GM18517 (cell line): ENCODE measurements at regions not wholly inside any gene's neighbourhood (a gene's known extent, or its start where the extent isn't known, plus 50 kb on each side); places are given as distances from the start of the nearest gene placed in this dataset.

Experiments
- ATAC-seq: cut with Tn5 transposase; IDR thresholded peaks from one replicate; pipeline ENCODE4 v1.9.1; 2021; ENCODE audit warnings: mild to moderate bottlenecking, moderate library complexity; ENCODE audit not compliant: unreplicated experiment

GRCh38 chr6:23340271-23340670 lies 770.9 kb downstream of the HDGFL1 start:
- ATAC-seq: no peak

DNA sequence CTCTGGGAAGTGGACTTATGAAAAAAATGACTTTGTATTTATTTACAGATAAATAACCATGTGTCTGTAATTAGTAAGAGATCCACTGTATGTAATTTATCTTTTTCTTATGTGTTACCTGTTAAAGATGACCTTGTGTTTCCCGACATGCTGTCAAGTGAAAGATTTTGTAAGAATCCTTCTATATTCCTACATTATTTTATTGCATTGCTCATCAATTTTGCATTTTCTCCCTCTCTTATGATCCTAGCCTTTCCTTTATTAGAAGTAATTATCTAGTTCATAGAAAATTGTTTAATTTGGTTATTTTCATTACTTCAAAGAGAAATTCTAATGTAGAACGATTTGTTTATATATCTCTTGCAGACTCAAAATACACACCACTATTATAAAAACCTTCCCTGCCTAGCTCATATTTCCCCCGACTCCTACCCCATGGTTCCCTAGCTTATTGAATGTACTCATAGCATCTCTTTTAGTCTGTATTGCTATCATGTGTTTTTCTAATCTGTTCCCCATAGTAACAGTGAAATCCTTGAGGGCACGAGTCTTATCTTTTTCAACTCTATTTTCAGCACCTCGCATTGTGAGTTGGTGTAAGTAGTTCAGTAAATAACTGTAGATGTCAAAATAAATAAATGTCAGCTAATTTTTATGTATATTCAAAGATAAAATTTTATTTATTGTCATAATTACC lies 774.4 kb downstream of the HDGFL1 start:
- ATAC-seq: no peak

DNA sequence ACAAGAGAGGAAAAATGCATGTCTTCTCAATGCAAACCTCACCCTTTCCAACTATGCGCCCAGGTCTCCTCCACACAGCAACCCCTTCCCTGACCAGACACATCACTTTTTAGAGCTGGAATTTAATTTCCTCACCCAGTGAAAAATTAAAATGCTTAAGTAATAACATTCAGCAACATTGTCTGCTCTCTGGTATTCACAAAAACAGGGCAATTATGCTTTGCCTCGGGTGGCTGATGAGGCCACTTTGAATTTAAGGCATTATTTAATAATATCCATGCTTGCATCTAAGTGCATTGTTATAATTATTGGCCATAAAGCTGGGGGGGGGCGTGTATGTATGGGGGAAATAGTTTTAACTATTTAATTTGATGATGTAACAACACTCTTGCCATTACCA lies 777.8 kb upstream of the NRSN1 start:
- no peak for ATAC-seq

- no peak for ATAC-seq
Measured at GRCh38 chr6:23349521-23350147, 776.4 kb upstream of the NRSN1 start.

DNA sequence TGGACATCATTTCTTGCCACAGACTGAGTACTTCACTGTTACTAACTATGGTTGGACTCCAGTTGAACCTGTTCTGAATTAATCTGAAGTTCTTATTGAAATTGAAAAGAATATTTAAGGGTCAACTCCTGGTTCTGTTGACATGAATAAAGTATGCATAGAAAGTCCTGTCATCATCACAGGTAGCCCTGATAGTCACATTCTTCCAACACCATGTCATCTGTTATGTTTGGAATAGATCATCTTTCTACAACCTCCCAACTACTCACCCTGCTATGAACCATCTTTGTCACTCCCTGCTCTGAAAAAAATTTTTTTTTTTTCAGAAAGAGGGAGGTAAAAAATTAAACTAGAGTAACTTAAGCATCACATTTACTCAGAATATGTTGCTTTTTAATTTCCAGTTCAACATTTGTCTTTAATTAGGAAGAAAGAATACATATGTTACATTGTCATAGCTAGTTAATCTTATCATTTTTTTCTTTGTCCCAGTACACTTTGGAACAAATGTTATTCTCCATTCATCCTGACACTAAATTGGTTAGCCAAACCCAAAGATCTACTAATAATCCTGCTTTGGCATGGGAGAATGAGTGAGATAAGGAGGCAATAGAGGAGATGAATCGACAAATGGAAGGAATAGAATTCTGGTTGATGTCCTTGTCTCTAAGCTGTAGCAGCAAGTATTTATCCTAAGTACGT lies 775.1 kb upstream of the NRSN1 start:
- ATAC-seq: no peak

DNA sequence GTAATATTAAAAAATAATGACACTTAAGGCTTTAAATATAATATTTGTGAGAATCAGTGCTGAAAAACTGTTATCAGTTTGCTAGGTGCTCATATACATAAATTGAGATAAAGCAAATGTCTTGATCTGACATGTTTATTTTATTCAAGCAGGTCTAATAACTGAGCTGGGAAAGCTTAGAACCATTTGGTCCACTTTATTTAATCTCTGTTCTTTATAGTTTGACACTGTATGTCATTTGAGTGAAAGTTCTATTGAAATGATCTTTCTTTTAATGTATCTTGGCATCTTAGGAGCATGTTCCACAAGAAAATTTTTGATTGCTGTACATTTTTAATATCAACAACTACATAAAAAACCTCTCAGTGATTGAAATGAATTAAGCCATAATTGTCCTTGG lies 772.0 kb upstream of the NRSN1 start:
- no peak for ATAC-seq

DNA sequence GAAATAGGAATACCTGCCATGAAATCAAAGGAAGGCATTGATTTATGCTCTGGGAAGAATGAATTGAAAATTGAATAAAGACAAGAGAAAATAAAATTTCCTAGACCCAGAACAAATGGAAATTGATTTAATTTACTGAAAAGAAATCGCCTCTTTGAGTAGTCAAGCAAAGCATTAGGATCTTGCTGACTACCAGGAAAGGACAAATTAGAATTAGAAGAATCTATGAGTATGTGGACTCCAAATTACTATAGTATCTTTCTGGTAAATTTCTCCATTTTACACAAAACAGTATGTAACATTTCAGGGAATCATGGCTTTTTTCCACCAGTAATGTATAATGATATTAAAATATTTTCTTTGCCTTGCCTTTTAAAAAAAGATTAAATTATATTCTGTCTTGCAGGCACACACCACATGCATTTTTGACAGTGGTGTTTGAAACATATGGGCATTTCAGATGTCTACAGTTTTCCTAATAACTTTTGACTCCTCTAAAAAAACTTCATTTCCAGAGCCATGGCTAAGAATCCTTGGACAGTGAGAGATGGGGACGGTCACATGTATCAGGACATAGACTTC lies 768.7 kb upstream of the NRSN1 start:
- no peak for ATAC-seq

DNA sequence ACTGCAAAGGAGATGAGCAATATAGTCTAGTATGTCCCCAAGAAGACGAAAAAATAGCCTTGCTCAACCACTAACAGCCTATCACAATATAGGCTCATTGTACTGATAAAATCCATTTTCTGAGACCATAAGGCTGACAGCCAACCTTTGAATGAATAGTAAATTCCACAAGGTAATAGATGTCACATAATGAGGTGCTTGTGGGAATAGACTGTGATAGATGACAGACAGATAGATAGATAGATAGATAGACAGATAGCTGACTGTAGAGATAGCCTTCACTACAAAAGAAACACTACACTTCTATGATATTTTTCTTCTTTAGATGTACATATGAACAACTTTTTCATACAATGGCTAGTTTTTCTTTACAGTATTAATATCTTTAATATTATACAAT lies 760.3 kb upstream of the NRSN1 start:
- ATAC-seq: no peak

- ATAC-seq: no peak
Measured at GRCh38 chr6:23367311-23367710, 758.7 kb upstream of the NRSN1 start.

DNA sequence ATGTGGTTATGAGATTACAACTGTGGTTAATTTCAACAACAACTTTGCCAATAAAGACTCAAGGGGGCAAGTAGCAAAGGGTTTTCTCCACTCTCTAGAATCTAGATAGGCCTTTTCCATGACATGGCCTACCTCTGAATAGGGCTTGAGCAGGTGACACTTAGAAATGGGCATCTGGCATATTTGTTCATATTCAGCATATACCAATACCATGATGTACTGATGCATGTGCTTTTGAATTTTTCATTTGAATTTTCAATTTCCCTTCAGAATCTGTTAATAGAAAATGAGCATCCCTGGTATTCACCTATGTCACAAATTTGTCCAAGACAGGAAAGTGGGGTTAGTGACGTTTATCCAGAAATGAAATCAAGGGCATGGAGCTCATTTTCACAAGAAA lies 757.5 kb upstream of the NRSN1 start:
- ATAC-seq: no peak

GRCh38 chr6:23370051-23370450 lies 756.0 kb upstream of the NRSN1 start:
- ATAC-seq: no peak

DNA sequence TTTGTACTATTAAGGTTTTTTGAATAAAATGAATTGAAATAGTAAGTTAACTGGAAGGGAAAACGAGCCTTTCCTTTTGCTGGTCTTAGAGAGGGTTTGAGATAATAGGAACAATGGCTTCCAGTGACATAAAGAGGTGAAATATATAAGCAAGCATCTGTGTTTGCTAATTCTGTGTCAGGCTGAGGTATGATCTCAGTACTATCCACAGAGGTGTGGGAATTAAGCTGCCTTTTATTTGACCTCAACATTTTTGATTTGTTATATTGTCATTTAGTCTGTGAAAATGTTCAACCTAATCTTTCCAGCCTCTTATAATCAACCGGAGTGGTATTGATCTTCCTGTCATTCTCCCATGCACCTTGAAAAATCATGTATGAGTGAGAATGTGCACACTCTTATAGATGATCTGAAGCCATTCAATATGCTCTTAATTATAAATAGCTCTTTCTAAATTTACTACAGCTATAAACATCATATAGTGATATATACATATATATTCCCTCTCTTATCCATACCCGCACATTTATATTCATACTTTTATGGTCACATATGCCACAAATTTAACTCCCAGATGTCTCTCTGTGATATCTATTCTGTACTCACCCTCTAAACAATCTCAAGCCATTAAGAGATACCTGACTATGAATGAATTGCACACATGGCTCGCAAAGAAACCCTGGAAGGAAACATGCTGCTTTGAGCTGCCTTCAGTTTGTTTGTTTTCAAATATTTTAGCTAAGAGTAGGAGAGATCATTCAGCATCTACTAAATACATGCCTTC lies 754.7 kb upstream of the NRSN1 start:
- ATAC-seq: no peak

DNA sequence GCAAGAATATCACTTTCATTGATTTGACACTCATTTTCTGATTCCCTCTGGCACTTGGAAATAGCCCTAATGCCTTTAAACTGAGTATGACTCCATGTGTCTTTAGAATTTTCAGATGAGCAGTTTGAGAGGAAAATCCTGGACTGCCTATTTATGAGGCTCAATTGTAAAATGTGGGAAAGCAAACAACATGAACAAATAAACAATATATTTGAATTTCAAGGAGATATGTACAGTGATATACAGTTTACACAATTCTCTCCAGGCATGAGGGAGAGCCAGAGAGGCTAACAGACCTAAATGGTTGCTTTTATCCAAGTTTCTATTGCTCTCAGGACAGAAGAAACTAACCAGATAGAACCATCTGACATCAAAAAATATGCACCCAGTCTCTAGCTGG lies 748.2 kb upstream of the NRSN1 start:
- no peak for ATAC-seq

- ATAC-seq: no peak
Measured at GRCh38 chr6:23380465-23380864, 745.5 kb upstream of the NRSN1 start.

GRCh38 chr6:23388086-23388783 lies 737.8 kb upstream of the NRSN1 start:
- no peak for ATAC-seq

GRCh38 chr6:23389386-23389785 lies 736.6 kb upstream of the NRSN1 start:
- ATAC-seq: no peak

DNA sequence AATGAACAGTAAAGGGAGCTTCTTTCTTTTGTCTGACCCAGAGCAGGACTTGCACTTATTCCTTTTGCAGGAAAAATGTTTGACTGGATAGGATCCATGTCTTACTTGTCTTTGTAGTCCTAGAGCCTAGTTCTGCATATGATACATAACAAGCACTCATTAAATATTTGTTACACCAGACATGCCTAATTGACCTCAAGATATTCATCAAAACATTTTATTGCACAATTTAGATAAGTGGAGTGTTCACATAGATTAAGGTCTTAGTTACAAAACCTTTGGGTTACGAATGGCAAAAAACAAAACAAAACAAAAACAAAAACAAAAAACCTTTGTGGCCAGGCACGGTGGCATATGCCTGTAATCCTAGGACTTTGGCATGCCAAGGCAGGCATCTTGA lies 735.8 kb upstream of the NRSN1 start:
- ATAC-seq: no peak

DNA sequence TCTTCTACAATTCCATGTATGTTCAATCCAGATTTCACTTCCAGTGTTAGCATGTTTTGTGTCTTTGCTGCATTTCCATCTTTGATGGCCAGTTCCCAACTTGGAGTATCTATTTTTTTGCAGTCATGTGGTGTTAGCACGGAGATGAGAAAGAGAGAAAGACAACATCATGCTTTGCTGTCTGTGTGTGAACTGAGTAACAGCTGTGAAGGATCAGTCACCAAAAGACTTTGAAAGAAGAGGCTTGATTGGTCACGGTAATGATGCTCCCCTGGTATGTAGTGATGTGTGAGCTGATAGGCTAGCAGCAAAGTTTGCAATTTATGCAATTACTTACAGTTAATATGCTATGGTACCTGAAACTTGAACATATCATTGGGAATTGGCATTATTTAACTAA lies 731.3 kb upstream of the NRSN1 start:
- no peak for ATAC-seq

DNA sequence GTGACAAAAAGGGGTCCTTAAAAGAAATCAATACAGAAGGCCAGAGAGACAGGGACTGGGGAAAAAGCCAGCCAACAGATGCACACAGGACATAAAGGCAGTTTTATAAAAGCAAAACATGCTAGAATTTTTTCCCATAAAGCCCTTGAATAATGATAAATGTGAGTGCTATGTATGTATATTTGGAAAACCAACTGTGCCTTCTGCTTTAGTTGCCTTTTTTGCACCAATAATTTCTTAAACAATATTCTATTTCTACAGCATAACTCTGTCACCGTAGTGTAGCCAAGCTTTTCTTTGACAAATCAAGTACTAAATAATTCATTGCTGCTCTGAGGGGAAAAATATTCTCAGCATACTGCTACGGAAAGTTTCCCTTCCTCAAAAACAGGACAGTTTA lies 730.6 kb upstream of the NRSN1 start:
- ATAC-seq: no peak

GRCh38 chr6:23396949-23397348 lies 729.1 kb upstream of the NRSN1 start:
- ATAC-seq: no peak

GRCh38 chr6:23403460-23403859 lies 722.6 kb upstream of the NRSN1 start:
- ATAC-seq: no peak
